H1 (cell line): ENCODE measurements at regions not wholly inside any gene's neighbourhood (a gene's known extent, or its start where the extent isn't known, plus 50 kb on each side); places are given as distances from the start of the nearest gene placed in this dataset.

Source experiments
- CTCF ChIA-PET: fragments of 300-600 bp; sonication (Branson Sonifier 250); formaldehyde crosslinking; loops from one replicate; lab custom pipeline; 2021; ENCODE audit not compliant: partially characterized antibody; lab: Charles Lee
- POLR2A ChIA-PET: fragments of 300-600 bp; sonication (Branson Sonifier 250); formaldehyde crosslinking; loops from one replicate; lab custom pipeline; 2021; ENCODE audit warnings: inconsistent platforms; ENCODE audit not compliant: partially characterized antibody; lab: Charles Lee
- DNase-seq, 2 experiments: peaks; one replicate each; pipeline versions ENCODE4 v3.0.0 to v3.0.0-alpha.2; 2010 to 2022; ENCODE audit warnings: low spot score in 2 of 2, low read depth in 1 of 2, mixed read lengths in 1 of 2
- FAIRE-seq: peaks from 2 replicates; lab custom pipeline; 2011; peaks lifted over from hg19 to GRCh38; lab: Jason Lieb, UNC
- H2AFZ ChIP-seq: 2 replicates; pipeline ENCODE4 v1.8.1; 2012; ENCODE audit warnings: low read length, inconsistent platforms
- H2AK5ac ChIP-seq: 2 replicates; pipeline ENCODE4 v1.6.1; 2013; ENCODE audit warnings: low read depth, low read length
- H2BK120ac ChIP-seq: replicated peaks from 2 replicates; pipeline ENCODE3; 2013; ENCODE audit warnings: low read depth, low read length, inconsistent platforms
- H2BK12ac ChIP-seq: 2 replicates; pipeline ENCODE4 v1.6.1; 2013; ENCODE audit warnings: low read depth, low read length
- H2BK15ac ChIP-seq: 2 replicates; pipeline ENCODE4 v1.6.1; 2013; ENCODE audit warnings: low read length
- H2BK20ac ChIP-seq: 2 replicates; pipeline ENCODE4 v1.6.1; 2013; ENCODE audit warnings: low read length
- H2BK5ac ChIP-seq: 2 replicates; pipeline ENCODE4 v1.6.1; 2013; ENCODE audit warnings: low read depth, low read length
- H3K14ac ChIP-seq: 2 replicates; pipeline ENCODE4 v1.6.1; 2013; ENCODE audit warnings: inconsistent platforms; ENCODE audit not compliant: insufficient read length
- H3K18ac ChIP-seq: 2 replicates; pipeline ENCODE4 v1.6.1; 2013; ENCODE audit warnings: low read length; ENCODE audit errors: extremely low read depth
- H3K23ac ChIP-seq: 2 replicates; pipeline ENCODE4 v1.6.1; 2013; ENCODE audit warnings: inconsistent platforms; ENCODE audit not compliant: insufficient read length
- H3K23me2 ChIP-seq: 2 replicates; pipeline ENCODE4 v1.6.1; 2013; ENCODE audit warnings: low read depth, low read length
- H3K27ac ChIP-seq: 2 replicates; pipeline ENCODE4 v1.6.1; 2011; ENCODE audit warnings: low read depth, low read length, inconsistent platforms
- H3K27me3 ChIP-seq, 4 experiments: replicated peaks in 1 of 4; 1 replicate in 1 of 4; 2 replicates in 3 of 4; pipeline versions ENCODE4 v1.6.1 to v1.8.1; 2011 to 2013; ENCODE audit warnings: low read length in 3 of 4, mild to moderate bottlenecking in 3 of 4, inconsistent platforms in 2 of 4, mixed read lengths in 2 of 4, moderate library complexity in 1 of 4; ENCODE audit not compliant: control insufficient read depth in 3 of 4, insufficient read depth in 3 of 4; ENCODE audit errors: extremely low read depth in 1 of 4
- H3K36me3 ChIP-seq, 4 experiments: 2 replicates each; pipeline versions ENCODE4 v1.6.1 to v1.8.1; 2011 to 2013; ENCODE audit warnings: mild to moderate bottlenecking in 4 of 4, low read length in 3 of 4, moderate library complexity in 2 of 4, control low read depth in 1 of 4, inconsistent platforms in 1 of 4; ENCODE audit not compliant: insufficient read depth in 4 of 4, control insufficient read depth in 2 of 4
- H3K4ac ChIP-seq: replicated peaks from 2 replicates; pipeline ENCODE3; 2013; ENCODE audit warnings: low read length, low read depth, mixed read lengths, inconsistent platforms; ENCODE audit not compliant: insufficient read length
- H3K4me1 ChIP-seq, 4 experiments: replicated peaks in 1 of 4; 1 replicate in 1 of 4; 2 replicates in 3 of 4; pipeline versions ENCODE4 v1.6.1 to v1.8.1; 2011 to 2013; ENCODE audit warnings: low read length in 3 of 4, inconsistent platforms in 2 of 4, mixed read lengths in 1 of 4; ENCODE audit not compliant: insufficient read depth in 4 of 4, control insufficient read depth in 3 of 4
- H3K4me2 ChIP-seq, 2 experiments: 2 replicates each; pipeline versions ENCODE4 v1.6.1 to v1.8.1; 2011 to 2013; ENCODE audit warnings: low read depth in 2 of 2, low read length in 2 of 2, control low read depth in 1 of 2, inconsistent platforms in 1 of 2, mild to moderate bottlenecking in 1 of 2; ENCODE audit not compliant: insufficient read depth in 1 of 2
- H3K4me3 ChIP-seq, 4 experiments: fragments of 200-600, 300-600 bp in 1 of 4; sonication (generic), shearing (Covaris generic), sonication (Bioruptor Twin) in 1 of 4; 2 replicates each; pipeline versions ENCODE4 v1.5.1 to v1.8.1; 2011 to 2016; ENCODE audit warnings: low read length in 4 of 4, low read depth in 3 of 4, control low read depth in 2 of 4, inconsistent platforms in 2 of 4, mild to moderate bottlenecking in 2 of 4, mixed read lengths in 1 of 4, moderate library complexity in 1 of 4; ENCODE audit not compliant: insufficient read depth in 2 of 4; ENCODE audit errors: extremely low read depth in 1 of 4
- H3K56ac ChIP-seq: replicated peaks from 2 replicates; pipeline ENCODE3; 2013; ENCODE audit warnings: low read depth, mild to moderate bottlenecking, mixed read lengths, low read length, inconsistent platforms; ENCODE audit not compliant: insufficient read length
- H3K79me1 ChIP-seq: 2 replicates; pipeline ENCODE4 v1.6.1; 2013; ENCODE audit warnings: low read depth, low read length, control low read depth
- H3K79me2 ChIP-seq, 2 experiments: 2 replicates each; pipeline versions ENCODE4 v1.6.1 to v1.8.1; 2012 to 2013; ENCODE audit warnings: low read length in 2 of 2, mild to moderate bottlenecking in 2 of 2, inconsistent platforms in 1 of 2; ENCODE audit not compliant: insufficient read depth in 2 of 2, control insufficient read depth in 1 of 2
- H3K9ac ChIP-seq, 4 experiments: replicated peaks in 1 of 4; 1 replicate in 1 of 4; 2 replicates in 3 of 4; pipeline versions ENCODE4 v1.6.1 to v1.8.1; 2011 to 2013; ENCODE audit warnings: low read depth in 3 of 4, low read length in 3 of 4, control low read depth in 2 of 4, mild to moderate bottlenecking in 2 of 4, moderate library complexity in 2 of 4, inconsistent platforms in 1 of 4; ENCODE audit errors: extremely low read depth in 1 of 4
- H3K9me3 ChIP-seq, 2 experiments: 2 replicates each; pipeline versions ENCODE4 v1.6.1 to v1.8.1; 2012 to 2013; ENCODE audit warnings: mild to moderate bottlenecking in 2 of 2, moderate library complexity in 2 of 2, control low read depth in 1 of 2, inconsistent platforms in 1 of 2, low read depth in 1 of 2, low read length in 1 of 2, mixed read lengths in 1 of 2; ENCODE audit not compliant: insufficient read depth in 2 of 2
- H4K20me1 ChIP-seq, 2 experiments: replicated peaks in 1 of 2; 2 replicates each; pipeline versions ENCODE3 to v1.8.1; 2011 to 2013; ENCODE audit warnings: inconsistent platforms in 2 of 2, low read length in 2 of 2, mild to moderate bottlenecking in 1 of 2; ENCODE audit not compliant: insufficient read depth in 2 of 2, control insufficient read depth in 1 of 2
- H4K5ac ChIP-seq: 2 replicates; pipeline ENCODE4 v1.6.1; 2013; ENCODE audit warnings: low read length, low read depth, mixed read lengths, inconsistent platforms; ENCODE audit not compliant: insufficient read length
- H4K8ac ChIP-seq: 2 replicates; pipeline ENCODE4 v1.8.0; 2013; ENCODE audit warnings: mild to moderate bottlenecking, moderate library complexity, low read length, inconsistent platforms; ENCODE audit not compliant: insufficient read depth; ENCODE audit errors: extremely low read depth
- H4K91ac ChIP-seq: replicated peaks from 2 replicates; pipeline ENCODE3; 2013; ENCODE audit warnings: low read length, mixed read lengths, inconsistent platforms; ENCODE audit not compliant: insufficient read length
- BACH1 ChIP-seq: IDR thresholded peaks from 2 replicates; pipeline ENCODE4 v1.6.1; 2012; ENCODE audit warnings: low read length, improper control_type of control experiment
- GTF2F1 ChIP-seq: IDR thresholded peaks from 2 replicates; pipeline ENCODE4 v1.6.1; 2012; ENCODE audit warnings: low read depth, low read length, improper control_type of control experiment, borderline replicate concordance
- JUND ChIP-seq: IDR thresholded peaks from 2 replicates; pipeline ENCODE4 v1.6.1; 2011; ENCODE audit warnings: mild to moderate bottlenecking, improper control_type of control experiment, low read length
- MAX ChIP-seq: IDR thresholded peaks from 2 replicates; pipeline ENCODE4 v1.6.1; 2012; ENCODE audit warnings: inconsistent platforms
- RNF2 ChIP-seq: fragments of 200-900, 300-1000 bp; sonication (generic); IDR thresholded peaks from 2 replicates; pipeline ENCODE4 v1.7.1; 2016; ENCODE audit warnings: borderline replicate concordance, low read depth, mild to moderate bottlenecking, antibody characterized with exemption, low read length; ENCODE audit not compliant: poor library complexity, severe bottlenecking; ENCODE audit errors: missing control alignments
- SIRT6 ChIP-seq: IDR thresholded peaks from one replicate; pipeline ENCODE4 v1.7.1; 2012; ENCODE audit warnings: low read length, inconsistent platforms
- ZNF274 ChIP-seq: IDR thresholded peaks from 2 replicates; pipeline ENCODE4 v1.7.0; 2012; ENCODE audit warnings: low read length, borderline replicate concordance; ENCODE audit errors: extremely low read depth
- WGBS, 2 experiments: shearing (Covaris generic) in 1 of 2; methylation state at CpG; one replicate each; pipeline versions ENCODE4 v1.1.6 to v1.1.7; 2013 to 2015; ENCODE audit warnings: low lambda C conversion rate in 2 of 2, mixed read lengths in 2 of 2, inconsistent platforms in 1 of 2, low coverage in 1 of 2, missing lambda C conversion rate in 1 of 2; ENCODE audit not compliant: insufficient replicate concordance in 2 of 2, insufficient coverage in 1 of 2, insufficient read length in 1 of 2; ENCODE audit errors: extremely low coverage in 1 of 2, missing lambda C conversion rate in 1 of 2; 5-methylcytosine and 5-hydroxymethylcytosine counted together
- TF ChIP-seq, protein P1 (sequence below): IDR thresholded peaks from 2 replicates; pipeline ENCODE4 v1.6.1; 2011; ENCODE audit warnings: low read depth, mild to moderate bottlenecking, low read length; ENCODE audit not compliant: insufficient read depth

DNA sequence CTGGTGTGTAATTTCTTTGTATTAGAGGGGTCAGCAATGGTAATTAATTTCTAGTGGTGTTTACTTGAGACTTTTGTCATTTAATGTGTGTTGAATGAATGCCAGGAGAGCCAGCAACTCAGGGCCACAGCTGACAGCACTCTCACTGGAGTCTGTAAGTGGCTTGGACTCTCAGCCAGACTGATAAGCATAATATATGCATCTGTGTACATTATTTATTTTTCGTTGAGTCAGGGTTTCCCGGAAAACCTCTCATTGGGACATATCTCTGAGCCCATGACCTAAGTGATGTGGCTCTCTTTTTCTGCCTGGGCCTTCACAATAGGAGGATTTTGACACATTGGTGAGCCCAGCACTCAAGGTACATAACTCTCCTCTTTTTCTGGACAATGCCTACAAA is 1007.8 kb upstream of the TSPY4 start:
- Histone ChIP-seq H2BK5ac (no peak overlapping the region), H3K23me2 (no peaks in the 10 kb centered on the region), H3K79me2 (no peaks in the 10 kb centered on the region), H3K4me2 (no peak overlapping the region), H3K9ac (no peak overlapping the region), H4K5ac (no peak overlapping the region), H3K27me3 (no peaks in the 10 kb centered on the region), H3K27ac (no peak overlapping the region), H3K9me3 (peaks cover 17 to 60% of the 10 kb centered on the region in 2 experiments; a peak in 3 of 4 replicates), H3K4ac (no peak overlapping the region), H2BK15ac (no peak overlapping the region), H3K4me1 (no peaks in the 10 kb centered on the region), H4K91ac (no peak overlapping the region), H3K14ac (no peak overlapping the region), H2BK20ac (no peak overlapping the region), H2BK12ac (no peak overlapping the region)
- FAIRE-seq, result no peak
- TF ChIP-seq SIRT6, result no peak
- TF ChIP-seq RNF2, result no peak
- TF ChIP-seq, protein P1, sequence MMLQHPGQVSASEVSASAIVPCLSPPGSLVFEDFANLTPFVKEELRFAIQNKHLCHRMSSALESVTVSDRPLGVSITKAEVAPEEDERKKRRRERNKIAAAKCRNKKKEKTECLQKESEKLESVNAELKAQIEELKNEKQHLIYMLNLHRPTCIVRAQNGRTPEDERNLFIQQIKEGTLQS, result no peak
- TF ChIP-seq BACH1, result no peak
- TF ChIP-seq ZNF274, result no peak
- TF ChIP-seq MAX, result no peak
- no peak for TF ChIP-seq GTF2F1
- TF ChIP-seq JUND, result no peak
- TF ChIP-seq, all 59 proteins: peak for 0
- no peak overlapping the region for H3K4me3 ChIP-seq
- no peak for DNase-seq
- no peak overlapping the region for H3K23ac ChIP-seq
- H4K20me1 ChIP-seq, result no peaks in the 10 kb centered on the region
- H3K56ac ChIP-seq, result no peak overlapping the region
- no peak overlapping the region for H2AFZ ChIP-seq
- no peak overlapping the region for H3K18ac ChIP-seq
- H3K79me1 ChIP-seq, result no peaks in the 10 kb centered on the region
- 79% methylated on average over 2 of the region's 2 CpGs; no CpG with 5 or more reads in 1 of the 2 experiments for WGBS, 2 experiments
- no peak overlapping the region for H2AK5ac ChIP-seq
- H4K8ac ChIP-seq, result no peak overlapping the region
- CTCF ChIA-PET, result interaction anchor here (0.6 kb wide), 1 partner anchor 109 kb away, joined by 3 read pairs; no protein-coding TSS in a partner anchor
- POLR2A ChIA-PET, result no interaction called here
- no peaks in the 10 kb centered on the region for H3K36me3 ChIP-seq
- H2BK120ac ChIP-seq, result no peak overlapping the region
